GM21360 (cell line): ENCODE measurements at regions not wholly inside any gene's neighbourhood (a gene's known extent, or its start where the extent isn't known, plus 50 kb on each side); places are given as distances from the start of the nearest gene placed in this dataset.

Experiments
- ATAC-seq: cut with Tn5 transposase; IDR thresholded peaks from one replicate; pipeline ENCODE4 v1.9.1; 2021; ENCODE audit warnings: mild to moderate bottlenecking, moderate library complexity; ENCODE audit not compliant: unreplicated experiment

DNA sequence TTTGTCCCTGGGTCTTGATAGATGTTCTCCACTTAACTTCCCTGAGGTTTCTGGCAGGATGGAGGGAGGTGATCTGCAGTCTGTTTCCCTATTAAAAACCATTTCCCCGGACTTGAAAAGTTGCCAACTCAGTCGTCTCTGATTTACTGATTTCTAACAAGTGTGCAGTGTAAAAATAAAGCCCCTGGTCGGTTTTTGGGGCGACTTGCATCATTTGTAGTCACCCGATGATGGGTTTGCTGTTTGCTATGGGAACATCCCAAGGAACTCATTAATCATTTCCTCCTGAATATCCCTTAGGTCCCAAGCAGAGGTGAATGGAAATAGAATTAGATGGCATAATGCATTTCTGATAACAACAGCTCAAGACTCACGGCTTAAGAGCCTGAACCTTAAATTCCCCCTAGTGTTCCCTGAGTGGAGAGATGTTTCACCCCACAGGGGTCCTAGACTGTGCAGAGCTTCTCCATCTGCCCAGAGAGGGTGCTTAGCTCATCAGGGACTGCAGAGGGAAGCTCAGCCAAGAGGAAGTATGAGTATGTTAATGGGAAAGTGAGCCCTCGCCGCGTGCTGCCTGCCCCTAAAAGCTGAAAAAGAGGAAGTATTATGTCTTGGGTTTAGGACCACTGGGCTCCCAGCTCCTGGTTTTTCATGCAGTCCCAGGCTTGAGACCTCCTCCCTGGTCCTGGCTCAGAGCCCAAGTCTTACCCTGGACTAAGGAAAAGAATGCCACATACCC, 115.1 kb upstream of the DAP start:
- no peak for ATAC-seq

DNA sequence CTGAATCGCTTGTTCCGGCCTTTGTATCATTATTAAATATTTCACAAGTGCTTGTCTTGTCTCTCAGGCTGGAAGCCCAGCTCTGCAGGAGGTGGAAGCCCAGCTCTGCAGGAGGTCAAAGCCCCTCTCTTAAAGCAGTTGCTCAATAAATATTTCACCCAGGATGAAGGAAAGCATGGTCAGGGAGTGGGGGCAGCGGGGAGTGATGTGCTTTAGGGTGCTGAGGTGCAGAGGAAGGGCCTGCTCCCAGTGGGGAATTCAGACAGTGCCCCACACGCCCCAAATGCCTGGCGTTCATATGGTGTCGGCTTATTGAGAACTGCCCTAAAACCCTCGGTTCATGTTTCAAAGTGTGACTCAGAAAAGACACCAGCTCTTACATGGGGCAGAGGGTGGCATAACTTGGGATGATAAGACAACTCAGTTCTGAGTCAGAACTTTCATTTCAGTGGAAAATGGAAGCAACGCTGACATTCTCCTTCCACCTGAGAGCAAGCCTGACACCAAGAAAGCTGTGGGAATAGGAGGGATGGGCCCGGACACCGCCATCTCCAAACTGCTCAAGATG, 114.3 kb upstream of the DAP start:
- ATAC-seq: no peak

DNA sequence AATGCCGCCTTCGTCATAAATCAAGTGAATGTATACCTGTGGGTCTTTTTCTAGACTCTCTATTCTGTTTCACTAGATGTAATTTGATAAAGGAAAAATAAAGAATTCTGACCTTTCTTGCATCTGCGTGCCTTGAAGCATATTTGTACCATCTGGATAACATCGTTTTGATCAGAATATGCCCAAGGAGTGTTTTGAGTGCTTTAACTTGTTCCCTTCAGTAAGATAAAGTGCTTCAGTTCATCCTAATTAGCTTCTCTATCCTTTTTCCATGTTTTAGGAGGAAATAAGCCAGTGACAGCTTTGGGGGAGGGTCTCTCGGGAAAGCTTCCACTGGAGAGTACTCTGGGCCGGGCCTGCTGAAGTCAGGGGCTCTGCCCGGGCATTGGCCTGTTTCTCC, 113.5 kb upstream of the DAP start:
- ATAC-seq: no peak

DNA sequence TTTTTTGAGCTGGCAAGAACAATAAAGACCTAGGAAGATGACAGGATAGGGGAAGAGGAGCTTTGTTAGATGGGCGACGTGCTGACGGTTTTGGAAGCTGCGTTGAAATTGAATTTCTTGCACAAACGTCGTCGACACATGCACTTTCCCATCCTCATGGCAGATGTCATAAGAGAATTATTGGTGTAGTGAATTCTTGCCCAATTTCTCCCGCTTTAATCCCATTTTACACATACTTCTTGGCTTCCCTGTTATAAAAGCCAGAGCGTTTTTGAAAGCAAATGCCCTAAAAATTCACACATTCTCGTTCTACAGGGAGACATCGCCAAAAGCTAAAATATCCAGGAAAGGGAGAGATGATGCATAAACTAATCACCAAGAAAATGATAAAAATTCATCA, 109.8 kb upstream of the DAP start:
- ATAC-seq: no peak

DNA sequence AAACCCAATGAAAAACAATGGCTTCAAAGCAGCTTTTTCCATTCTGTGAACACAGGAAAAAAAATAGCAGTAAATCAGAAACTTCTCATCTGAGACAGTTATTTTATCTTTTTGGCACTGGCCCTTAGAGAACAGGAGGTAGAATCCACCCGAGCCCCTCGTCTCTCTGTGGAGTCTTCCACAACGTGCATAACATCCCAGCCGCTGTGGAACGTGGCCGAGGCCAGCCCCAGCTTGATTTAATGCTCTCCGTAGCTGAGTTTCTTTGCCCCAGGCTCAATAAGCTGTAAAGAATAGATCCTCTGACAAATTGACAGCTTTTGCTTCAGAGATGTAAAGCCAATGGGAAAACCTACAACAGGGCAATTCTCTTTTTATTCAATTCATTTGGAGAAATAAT, 107.9 kb upstream of the DAP start:
- no peak for ATAC-seq

DNA sequence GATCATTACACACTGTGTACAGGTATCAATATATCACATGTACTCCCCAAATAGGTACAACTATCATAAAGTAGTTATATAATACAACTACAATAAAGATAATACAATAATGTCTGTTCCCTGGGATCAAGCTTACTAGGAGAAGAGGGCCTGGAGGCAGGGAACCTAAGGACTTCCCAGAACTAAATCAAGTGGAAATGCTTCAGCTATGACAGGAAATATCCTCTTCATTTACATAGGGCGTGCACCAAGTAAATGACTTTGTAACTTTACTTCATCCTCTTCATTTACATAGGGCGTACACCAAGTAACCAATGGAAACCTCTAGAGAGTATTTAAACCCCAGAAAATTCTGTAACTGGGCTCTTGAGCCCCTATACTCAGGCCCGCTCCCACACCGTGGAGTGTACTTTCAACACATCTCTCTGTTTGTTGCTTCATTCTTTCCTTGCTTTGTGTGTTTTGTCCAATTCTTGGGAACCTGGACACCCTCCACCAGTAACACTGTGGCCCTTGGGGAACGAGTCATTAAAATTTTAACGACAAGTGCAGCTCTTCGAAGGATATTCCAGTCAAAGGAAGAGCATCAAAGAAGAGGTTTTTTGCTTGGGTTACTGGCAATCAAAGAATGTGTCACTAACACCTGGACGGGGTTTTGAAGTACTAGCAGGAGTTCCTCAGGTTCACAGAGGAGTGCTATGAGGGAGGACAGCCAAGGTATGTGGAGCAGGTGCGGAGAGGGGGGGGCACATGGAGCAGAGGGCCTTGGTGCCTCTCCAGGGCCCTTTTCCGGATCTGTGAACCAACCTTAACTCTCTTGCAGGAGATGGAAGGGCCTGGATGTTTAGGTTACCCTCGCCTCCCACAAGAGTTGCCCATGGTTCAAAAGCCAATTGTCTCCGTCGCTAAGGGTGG, 106.6 kb upstream of the DAP start:
- no peak for ATAC-seq

DNA sequence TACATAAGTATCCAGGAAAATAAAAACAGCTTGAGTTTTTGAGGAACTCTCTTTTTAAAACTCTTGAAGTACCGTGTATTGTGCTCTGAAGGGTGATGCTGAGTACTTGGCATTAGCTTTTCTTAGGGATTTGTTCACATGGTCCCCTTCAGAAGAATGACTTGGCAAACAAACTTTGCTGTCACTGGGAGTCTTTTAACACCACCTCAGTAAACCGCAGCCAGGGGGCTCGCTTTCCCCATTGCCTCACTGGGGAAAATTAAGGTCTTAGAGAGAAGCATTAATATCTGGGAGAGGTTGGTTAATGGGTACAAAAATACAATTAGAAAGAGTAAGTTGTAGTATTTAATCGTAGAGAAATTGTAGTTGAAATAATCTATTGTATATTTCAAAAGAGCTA, 105.9 kb upstream of the DAP start:
- ATAC-seq: no peak

DNA sequence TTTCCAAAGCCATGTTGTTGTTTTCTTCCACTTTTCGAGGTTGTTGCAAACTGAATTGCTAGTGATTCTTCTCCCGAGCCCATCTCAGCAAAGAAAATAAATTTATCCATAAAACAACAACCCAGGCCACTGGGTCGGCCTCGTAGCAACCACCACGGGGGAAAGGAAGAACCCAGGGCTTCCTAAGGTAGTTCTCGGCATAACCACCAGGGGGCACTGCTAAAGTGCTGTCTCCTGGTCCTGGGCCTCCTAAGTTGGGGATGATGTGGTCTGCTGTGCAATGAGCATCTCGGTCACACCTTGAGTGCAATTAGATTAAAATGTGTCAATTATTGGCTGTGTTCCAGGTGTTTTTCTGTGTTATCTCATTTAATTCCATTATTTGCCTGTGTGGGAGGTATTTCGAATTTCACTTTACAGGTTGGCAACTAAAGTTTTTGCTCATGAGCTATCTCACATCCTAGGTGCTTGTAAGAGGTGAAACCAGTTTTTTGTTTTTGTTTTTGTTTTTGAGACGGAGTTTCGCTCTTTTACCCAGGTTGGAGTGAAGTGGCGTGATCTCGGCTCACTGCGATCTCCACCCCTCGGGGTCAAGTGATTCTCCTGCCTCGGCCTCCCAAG, 102.8 kb upstream of the DAP start:
- ATAC-seq: peak; percentile 93

DNA sequence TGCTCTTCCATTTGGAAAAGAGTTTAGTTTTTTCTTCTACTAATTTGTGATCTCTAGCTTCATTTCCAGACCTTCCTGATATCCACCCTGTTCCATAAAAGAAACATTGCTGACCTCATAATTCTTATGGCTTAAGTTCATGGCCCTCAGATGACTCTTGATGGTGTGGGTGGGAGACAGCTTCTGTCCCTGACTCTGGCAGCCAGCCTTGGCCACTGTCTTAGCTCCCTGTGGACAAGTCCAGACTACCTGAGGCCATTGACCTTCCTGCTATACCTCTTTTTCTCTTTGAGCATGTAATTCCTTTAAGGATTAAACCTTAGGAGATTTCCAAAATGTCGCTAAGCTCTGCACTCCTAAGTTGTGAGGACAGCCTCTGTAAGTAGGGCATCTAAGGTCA, 101.1 kb upstream of the DAP start:
- no peak for ATAC-seq

DNA sequence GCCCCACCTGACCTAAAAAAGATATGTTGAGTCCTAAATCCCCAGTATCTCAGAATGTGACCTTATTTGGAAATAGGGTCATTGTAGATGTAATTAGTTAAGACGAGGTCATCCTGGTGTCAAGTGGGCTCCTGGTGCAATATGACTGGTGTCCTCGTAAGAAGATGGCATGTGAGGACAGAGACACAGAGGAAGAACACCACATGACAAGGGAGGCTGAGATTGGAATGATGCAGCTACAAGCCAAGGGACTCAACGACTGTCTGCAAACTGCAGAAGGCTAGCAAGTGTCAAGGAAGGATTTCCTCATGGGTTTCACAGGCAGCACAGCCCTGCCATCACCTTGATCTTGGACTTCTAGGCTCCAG, 100.4 kb upstream of the DAP start:
- no peak for ATAC-seq

DNA sequence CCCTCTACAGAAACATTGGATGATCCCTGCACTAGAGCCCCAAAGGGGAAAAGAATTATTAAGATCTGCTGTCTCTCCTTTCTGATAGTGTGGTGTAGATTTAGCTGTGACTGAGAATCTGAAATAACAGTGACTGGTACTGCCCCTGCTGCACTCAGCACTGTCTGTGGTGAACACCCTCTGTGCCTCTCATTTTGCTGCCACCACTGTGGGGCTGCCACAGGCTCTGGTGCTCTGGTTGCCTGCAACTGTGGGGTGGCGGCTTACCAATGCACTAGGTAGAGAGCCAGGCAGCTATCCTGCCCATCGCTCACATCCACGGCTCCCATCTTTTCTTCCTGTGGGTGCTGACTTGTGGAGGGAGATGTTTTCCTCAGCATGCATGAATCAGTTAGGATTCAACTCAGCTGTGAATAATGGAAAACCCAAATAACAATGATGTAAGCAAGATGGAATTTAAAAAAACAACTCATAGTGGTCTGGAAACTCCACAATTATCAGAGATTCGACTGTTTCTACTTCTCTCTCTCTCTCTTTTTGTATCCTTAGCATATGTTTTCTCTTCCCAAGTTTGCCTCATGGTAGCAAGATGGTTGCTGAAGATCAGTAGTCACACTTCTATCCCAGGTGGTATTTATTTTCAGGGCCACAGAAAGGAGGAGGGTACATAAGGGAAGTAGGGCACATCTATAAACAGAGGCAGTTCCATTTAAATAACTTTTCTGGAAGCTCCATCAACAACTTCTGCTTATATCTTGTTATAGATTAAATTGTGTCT, 99.8 kb upstream of the DAP start:
- no peak for ATAC-seq

DNA sequence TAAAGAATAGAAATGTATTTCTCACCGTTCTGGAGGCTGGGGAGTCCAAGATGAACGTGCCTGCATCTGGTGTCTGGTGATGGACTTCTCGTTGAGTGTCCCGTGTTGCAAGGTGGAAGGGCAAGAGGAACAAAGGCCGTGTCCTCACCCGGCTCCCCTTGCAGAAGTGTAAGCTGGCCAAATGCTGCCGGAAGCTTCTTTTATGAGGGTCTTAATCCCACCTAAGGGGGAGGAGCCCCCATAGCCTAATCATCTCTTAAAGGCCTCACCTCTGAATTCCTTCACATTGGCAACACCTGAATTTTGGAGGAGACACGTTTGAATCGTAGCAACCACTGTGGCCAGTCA, 99.1 kb upstream of the DAP start:
- ATAC-seq: no peak

DNA sequence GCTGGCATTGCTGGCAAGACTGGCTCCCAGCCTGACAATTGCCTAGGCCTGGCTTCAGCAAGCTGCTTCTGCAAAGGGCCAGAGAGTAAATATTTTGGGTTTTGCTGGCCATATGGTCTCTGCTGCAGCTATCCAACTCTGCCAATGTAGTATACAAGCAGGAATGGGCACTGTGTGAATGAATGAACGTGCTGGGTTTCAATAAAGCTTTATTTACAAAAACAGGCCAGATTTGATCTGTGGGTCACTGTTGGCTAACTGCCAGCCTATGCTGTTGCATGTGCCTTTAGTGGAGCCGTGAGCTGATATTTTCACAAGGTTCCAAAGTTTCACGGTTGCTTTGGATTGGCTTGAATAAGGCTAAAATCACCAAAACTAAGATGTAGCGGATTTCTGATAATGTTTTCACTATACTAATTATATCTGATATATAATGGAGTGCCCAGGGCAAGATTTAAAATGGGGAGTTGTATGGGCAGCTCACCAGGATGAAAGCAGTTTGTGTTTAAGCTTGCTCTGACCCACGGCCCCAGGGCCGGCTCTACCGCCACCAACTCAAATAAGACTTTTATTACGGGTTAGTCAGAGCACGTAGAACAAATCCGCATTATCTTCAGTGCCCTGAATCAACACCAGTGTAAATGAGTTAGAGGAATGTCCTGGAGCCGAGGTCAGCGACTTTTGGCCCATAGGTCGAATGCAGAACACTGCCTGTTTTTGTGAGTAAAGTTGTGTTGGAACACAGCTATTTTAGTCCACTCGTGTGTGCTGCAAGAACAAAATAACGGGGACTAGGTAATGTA, 98.6 kb upstream of the DAP start:
- ATAC-seq: no peak

DNA sequence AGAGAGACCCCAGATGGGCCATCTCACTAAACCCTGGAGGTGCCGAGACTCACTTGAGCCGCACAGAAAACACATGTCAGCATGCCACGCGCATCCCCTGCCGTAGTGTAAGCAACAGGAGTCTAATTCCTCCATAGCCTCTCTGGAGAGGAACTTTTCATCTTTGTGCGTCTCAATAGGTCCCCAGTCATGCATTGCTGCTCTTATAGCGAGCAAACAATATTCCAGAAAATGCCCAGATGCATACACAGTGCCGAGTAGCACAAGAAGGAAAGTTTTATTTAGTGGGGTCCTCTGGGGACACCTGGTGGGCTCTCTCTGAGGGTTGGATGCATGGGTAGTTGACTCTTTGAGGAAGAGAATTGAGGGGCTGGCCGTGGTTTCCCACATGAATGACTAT, 97.9 kb upstream of the DAP start:
- no peak for ATAC-seq

DNA sequence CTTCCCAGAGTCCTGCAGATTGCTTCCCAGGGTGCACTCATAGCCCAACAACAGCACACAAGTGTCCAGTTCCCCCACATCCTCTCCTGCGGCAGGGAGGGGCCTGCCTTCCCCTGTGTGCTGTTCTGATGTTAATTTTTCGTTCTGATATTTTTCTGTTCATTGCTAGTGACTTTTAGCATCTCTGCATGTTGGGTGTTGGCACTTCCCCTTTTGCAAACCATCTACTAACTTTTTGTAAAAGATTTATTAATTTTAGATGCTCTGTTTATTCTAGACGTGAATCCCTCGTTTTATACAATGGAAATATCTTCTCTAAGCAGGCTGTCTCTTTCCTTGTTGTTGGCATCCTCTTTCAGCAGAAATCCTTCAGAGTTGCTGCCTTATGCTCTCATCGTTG, 97.3 kb upstream of the DAP start:
- no peak for ATAC-seq

DNA sequence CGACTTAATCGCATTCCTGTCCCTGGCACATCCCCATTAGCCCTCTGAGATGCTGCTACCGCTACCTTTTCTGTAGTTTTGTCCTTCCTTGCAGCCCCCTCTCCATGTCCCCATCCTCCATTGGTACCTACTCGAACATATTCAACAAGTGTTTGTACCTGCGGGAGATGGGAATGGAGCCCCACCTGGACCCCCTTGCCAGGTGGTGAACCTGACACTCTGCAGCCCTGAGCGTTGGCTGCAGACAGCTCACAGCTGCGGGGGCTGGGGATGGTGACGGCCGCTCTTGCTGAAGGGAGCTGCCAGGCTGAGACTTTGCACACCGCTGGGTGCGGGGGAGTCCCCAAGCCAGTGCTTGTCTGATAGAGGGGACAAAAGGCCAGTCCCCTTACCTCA, 96.3 kb upstream of the DAP start:
- ATAC-seq: no peak

DNA sequence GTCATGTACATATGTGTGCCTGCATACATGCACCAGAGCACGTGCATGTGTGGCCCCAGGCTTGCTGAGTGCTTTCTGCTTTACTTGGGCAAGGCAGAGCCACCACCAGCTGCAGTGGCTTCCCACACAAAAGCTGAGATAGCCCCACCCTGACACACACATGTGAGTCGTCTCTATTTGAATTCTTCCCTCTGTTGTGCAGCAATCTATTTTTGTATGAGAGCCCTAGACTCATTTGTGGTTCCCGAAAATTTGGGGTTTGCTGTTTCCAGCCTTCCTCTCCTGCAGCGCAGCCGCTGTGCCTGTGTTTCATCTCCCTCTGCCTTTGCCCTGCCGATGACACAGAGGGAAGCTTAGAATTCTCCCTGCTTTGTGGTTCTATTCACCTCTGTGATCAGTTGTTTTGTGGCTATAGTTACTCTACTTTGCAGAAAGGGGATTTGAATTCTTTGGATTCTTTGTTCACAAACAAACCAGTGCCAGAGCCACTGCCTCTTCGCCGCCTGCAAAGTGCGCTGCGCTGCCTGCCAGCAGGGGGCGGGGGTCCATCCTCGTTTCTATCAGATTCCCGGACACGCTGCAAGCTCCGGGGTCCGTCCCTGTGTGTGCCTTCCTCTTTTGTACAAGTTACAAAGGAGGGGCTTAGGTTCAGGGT, 95.8 kb upstream of the DAP start:
- no peak for ATAC-seq

DNA sequence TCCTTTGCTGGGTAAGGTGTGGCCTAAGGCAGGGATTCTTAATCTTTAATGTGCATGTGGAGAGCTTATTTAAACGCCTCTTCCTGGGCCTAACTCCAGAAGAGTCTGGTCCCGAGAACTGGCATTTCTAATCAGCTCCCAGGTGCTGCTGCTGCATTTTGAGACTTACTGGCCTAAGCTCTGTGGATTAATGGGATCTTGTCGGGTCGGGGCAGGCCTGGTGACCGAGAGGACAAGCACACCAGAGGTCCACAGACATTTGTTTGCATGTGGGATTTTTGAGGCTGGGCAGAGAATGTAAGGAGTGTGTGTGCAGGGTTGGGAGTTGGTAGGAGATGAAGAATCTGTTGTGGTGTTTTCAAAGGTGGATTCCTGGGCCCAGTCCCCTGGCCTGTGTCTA, 95.0 kb upstream of the DAP start:
- no peak for ATAC-seq

DNA sequence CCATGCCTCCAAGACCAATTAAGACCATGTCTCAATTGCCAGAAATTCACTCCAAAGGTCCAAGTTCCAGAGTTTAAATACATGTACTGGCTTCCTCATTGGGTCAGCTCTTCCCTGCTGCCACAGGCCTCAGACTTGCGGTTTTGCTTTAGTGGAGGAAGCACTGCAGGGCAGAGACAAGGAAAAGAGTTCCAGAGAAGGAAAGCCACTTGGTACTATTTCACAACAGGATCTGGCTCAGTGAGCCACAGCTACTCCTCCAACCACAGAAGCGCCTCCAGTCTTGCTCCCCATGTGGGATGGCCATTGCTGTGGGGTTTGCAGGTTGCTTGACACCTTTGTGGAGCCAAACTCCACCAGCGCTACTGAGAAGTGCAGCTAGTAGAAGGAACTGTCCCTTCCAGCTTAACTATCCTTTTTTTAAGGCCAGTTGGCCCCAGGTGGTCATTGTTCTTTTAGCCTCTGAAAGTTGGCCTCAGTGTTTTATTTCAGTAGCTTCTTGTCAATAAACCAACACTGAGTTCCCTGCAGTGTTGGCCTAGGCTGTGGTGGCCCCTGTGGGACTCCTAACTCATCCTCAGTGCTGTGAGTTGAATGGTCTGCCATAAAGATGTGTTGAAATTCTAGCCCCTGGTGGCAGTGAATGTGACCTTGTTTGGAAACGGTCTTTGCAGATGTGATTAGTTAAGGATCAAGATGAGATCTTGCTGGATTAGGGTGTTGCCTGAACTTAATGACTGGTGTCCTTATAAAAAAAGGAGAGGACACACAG, 93.7 kb upstream of the DAP start:
- no peak for ATAC-seq
